ENCODE measurements at regions not wholly inside any gene's neighbourhood (a gene's known extent, or its start where the extent isn't known, plus 50 kb on each side); places are given as distances from the start of the nearest gene placed in this dataset.

- Mint-ChIP-seq H3K27me3 (ENCODE audit: unreplicated experiment) (no peaks in the 10 kb centered on the region), H3K4me1 (ENCODE audit: low read depth, unreplicated experiment) (no peaks in the 10 kb centered on the region), H3K27ac (ENCODE audit: unreplicated experiment) (no peak overlapping the region), H3K4me3 (ENCODE audit: low read depth, unreplicated experiment) (no peak overlapping the region), H3K36me3 (ENCODE audit: insufficient read depth, unreplicated experiment) (no peaks in the 10 kb centered on the region), H3K9me3 (ENCODE audit: low read depth, unreplicated experiment) (no peaks in the 10 kb centered on the region)
- no peak for DNase-seq
- BruUV-seq (replicated peaks) = no TSS peak
- TF ChIP-seq CTCF (IDR thresholded peaks at IDR 0.05; ENCODE audit: unreplicated experiment) = no peak
- CTCF ChIA-PET = no interaction called here
- intact Hi-C loops (cut with micrococcal nuclease; ENCODE audit: unreplicated experiment) = no loop called here
Measured at GRCh38 chr5:104817127-104817526, 1254.5 kb upstream of the NUDT12 start.

- Mint-ChIP-seq H3K27me3 (ENCODE audit: unreplicated experiment) (no peaks in the 10 kb centered on the region), H3K36me3 (ENCODE audit: insufficient read depth, unreplicated experiment) (no peaks in the 10 kb centered on the region), H3K27ac (ENCODE audit: unreplicated experiment) (no peak overlapping the region), H3K4me3 (ENCODE audit: low read depth, unreplicated experiment) (no peak overlapping the region), H3K9me3 (ENCODE audit: low read depth, unreplicated experiment) (peaks cover 3% of the 10 kb centered on the region), H3K4me1 (ENCODE audit: low read depth, unreplicated experiment) (no peaks in the 10 kb centered on the region)
- CTCF ChIA-PET = no interaction called here
- no peak for DNase-seq
- BruUV-seq (replicated peaks) = no TSS peak
- no peak for TF ChIP-seq CTCF (IDR thresholded peaks at IDR 0.05; ENCODE audit: unreplicated experiment)
- intact Hi-C loops (cut with micrococcal nuclease; ENCODE audit: unreplicated experiment) = no loop called here
Measured at GRCh38 chr5:104815212-104815611, 1252.6 kb upstream of the NUDT12 start.

- no TSS peak for BruUV-seq (replicated peaks)
- peak; percentile 48 for DNase-seq
- no peaks in the 10 kb centered on the region for H3K9me3 Mint-ChIP-seq (ENCODE audit: low read depth, unreplicated experiment)
- intact Hi-C loops (cut with micrococcal nuclease; ENCODE audit: unreplicated experiment) = loop anchor here (1.0 to 10.0 kb wide), 3 partner anchors 453 to 1216 kb away; no protein-coding TSS in a partner anchor
- H3K27me3 Mint-ChIP-seq (ENCODE audit: unreplicated experiment) = no peaks in the 10 kb centered on the region
- peak; percentile 81 for TF ChIP-seq CTCF (IDR thresholded peaks at IDR 0.05; ENCODE audit: unreplicated experiment)
- no peaks in the 10 kb centered on the region for H3K4me1 Mint-ChIP-seq (ENCODE audit: low read depth, unreplicated experiment)
- H3K36me3 Mint-ChIP-seq (ENCODE audit: insufficient read depth, unreplicated experiment) = no peaks in the 10 kb centered on the region
- H3K27ac Mint-ChIP-seq (ENCODE audit: unreplicated experiment) = no peak overlapping the region
- H3K4me3 Mint-ChIP-seq (ENCODE audit: low read depth, unreplicated experiment) = no peak overlapping the region
- CTCF ChIA-PET = interaction anchor here (0.8 to 1.0 kb wide), 2 partner anchors 9 to 454 kb away, joined by 3 to 5 read pairs; no protein-coding TSS in a partner anchor
Measured at GRCh38 chr5:104800440-104801048, 1238.0 kb upstream of the NUDT12 start.

GRCh38 chr5:104793755-104794080, 1231.1 kb upstream of the NUDT12 start:
- BruUV-seq (replicated peaks) = no TSS peak
- Mint-ChIP-seq H3K9me3 (ENCODE audit: low read depth, unreplicated experiment) (no peaks in the 10 kb centered on the region), H3K4me1 (ENCODE audit: low read depth, unreplicated experiment) (no peaks in the 10 kb centered on the region), H3K36me3 (ENCODE audit: insufficient read depth, unreplicated experiment) (no peaks in the 10 kb centered on the region), H3K27me3 (ENCODE audit: unreplicated experiment) (no peaks in the 10 kb centered on the region), H3K27ac (ENCODE audit: unreplicated experiment) (no peak overlapping the region), H3K4me3 (ENCODE audit: low read depth, unreplicated experiment) (no peak overlapping the region)
- intact Hi-C loops (cut with micrococcal nuclease; ENCODE audit: unreplicated experiment) = no loop called here
- CTCF ChIA-PET = no interaction called here
- no peak for DNase-seq
- no peak for TF ChIP-seq CTCF (IDR thresholded peaks at IDR 0.05; ENCODE audit: unreplicated experiment)

Data from Calu3 (cell line).